Right atrium auricular region (tissue), 2 donors: ENCODE measurements at regions not wholly inside any gene's neighbourhood (a gene's known extent, or its start where the extent isn't known, plus 50 kb on each side); places are given as distances from the start of the nearest gene placed in this dataset.
A peak's percentile ranks its signal among the peaks of the same experiment; 100 is the strongest.

ENCODE experiments used
- DNase-seq: peaks from one replicate; pipeline ENCODE4 v3.0.0-alpha.2; 2019; ENCODE audit warnings: low spot score
- H3K27ac ChIP-seq, 2 donors: fragments of 200-600 bp; sonication (generic); 1 replicate in 1 of 2; 2 replicates in 1 of 2; pipeline ENCODE4 v1.5.1; 2016 to 2019
- H3K27me3 ChIP-seq, 2 donors: fragments of 200-600 bp; sonication (generic); one replicate each; pipeline versions ENCODE4 v1.5.1 to v1.6.0; 2017 to 2019
- H3K36me3 ChIP-seq: fragments of 200-600 bp; sonication (generic); one replicate; pipeline ENCODE4 v1.5.1; 2016
- H3K4me1 ChIP-seq, 2 donors: fragments of 200-600 bp; sonication (generic); one replicate each; pipeline versions ENCODE4 v1.5.1 to v1.6.0; 2017 to 2019
- H3K4me3 ChIP-seq, 2 donors: fragments of 200-600 bp; sonication (generic); 1 replicate in 1 of 2; 2 replicates in 1 of 2; pipeline ENCODE4 v1.5.1; 2017 to 2019; ENCODE audit warnings: mild to moderate bottlenecking in 1 of 2, moderate library complexity in 1 of 2
- H3K9me3 ChIP-seq, 2 donors: fragments of 200-600 bp; sonication (generic); one replicate each; pipeline ENCODE4 v1.5.1; 2019
- CTCF ChIP-seq, 2 donors: fragments of 200-600 bp; sonication (generic); IDR thresholded peaks; one replicate each; pipeline ENCODE4 v1.5.1; 2019; ENCODE audit warnings: antibody characterized with exemption in 2 of 2

- no peaks in the 10 kb centered on the region for H3K27me3 ChIP-seq
- no peak for TF ChIP-seq CTCF (IDR thresholded peaks at IDR 0.05)
Measured at GRCh38 chr3:176958560-176958959, 238.7 kb downstream of the TBL1XR1 start.

GRCh38 chr3:176954517-176954916, 242.8 kb downstream of the TBL1XR1 start:
- Histone ChIP-seq H3K27me3 (no peaks in the 10 kb centered on the region), H3K27ac (no peak overlapping the region), H3K4me3 (no peak overlapping the region), H3K9me3 (no peaks in the 10 kb centered on the region), H3K36me3 (no peaks in the 10 kb centered on the region), H3K4me1 (peaks cover 0 to 21% of the 10 kb centered on the region in 2 donors)
- TF ChIP-seq CTCF (IDR thresholded peaks at IDR 0.05): no peak
- no peak for DNase-seq

More at GRCh38 chr3:176958560-176958959, 238.7 kb downstream of the TBL1XR1 start:
- Histone ChIP-seq H3K4me1 (peaks cover 0 to 6% of the 10 kb centered on the region in 2 donors), H3K9me3 (no peaks in the 10 kb centered on the region), H3K36me3 (no peaks in the 10 kb centered on the region), H3K4me3 (no peak overlapping the region), H3K27ac (no peak overlapping the region)
- no peak for DNase-seq

GRCh38 chr3:176953106-176954060, 243.9 kb downstream of the TBL1XR1 start:
- DNase-seq: peak; percentile 62
- no peak for TF ChIP-seq CTCF (IDR thresholded peaks at IDR 0.05)
- H3K27ac ChIP-seq: peak overlapping the region in 1 of 2 donors; percentile 32
- H3K27me3 ChIP-seq: no peaks in the 10 kb centered on the region
- peaks cover 0 to 21% of the 10 kb centered on the region in 2 donors for H3K4me1 ChIP-seq
- H3K36me3 ChIP-seq: no peaks in the 10 kb centered on the region
- no peaks in the 10 kb centered on the region for H3K9me3 ChIP-seq
- no peak overlapping the region for H3K4me3 ChIP-seq

GRCh38 chr3:176951586-176952292, 245.5 kb downstream of the TBL1XR1 start:
- Histone ChIP-seq H3K36me3 (no peaks in the 10 kb centered on the region), H3K4me1 (peaks cover 0 to 21% of the 10 kb centered on the region in 2 donors), H3K9me3 (no peaks in the 10 kb centered on the region), H3K4me3 (no peak overlapping the region), H3K27me3 (no peaks in the 10 kb centered on the region), H3K27ac (peak overlapping the region in 1 of 2 donors; percentile 59)
- TF ChIP-seq CTCF (IDR thresholded peaks at IDR 0.05): no peak
- no peak for DNase-seq

- Histone ChIP-seq H3K36me3 (no peaks in the 10 kb centered on the region), H3K27ac (peak overlapping the region in 1 of 2 donors; percentile 59), H3K27me3 (no peaks in the 10 kb centered on the region), H3K9me3 (no peaks in the 10 kb centered on the region), H3K4me1 (peaks cover 0 to 21% of the 10 kb centered on the region in 2 donors), H3K4me3 (no peak overlapping the region)
- DNase-seq: no peak
- TF ChIP-seq CTCF (IDR thresholded peaks at IDR 0.05): no peak
Measured at GRCh38 chr3:176951144-176951543, 246.1 kb downstream of the TBL1XR1 start.
